Activated B cell treated with CpG ODN at 0.5 μM for 24 hours (primary cell): ENCODE measurements at regions not wholly inside any gene's neighbourhood (a gene's known extent, or its start where the extent isn't known, plus 50 kb on each side); places are given as distances from the start of the nearest gene placed in this dataset.

ENCODE experiments used
- ATAC-seq: fragments of 200-7000 bp; cut with Tn5 transposase; one replicate; pipeline ENCODE4 v1.10.0; 2021; ENCODE audit warnings: low read depth, mild to moderate bottlenecking, moderate library complexity
- CTCF ChIA-PET: fragments of 350-600 bp; sonication (Branson Sonifier 250); formaldehyde crosslinking; loops from one replicate; lab custom pipeline; 2021; ENCODE audit warnings: antibody characterized with exemption; lab: Charles Lee
- POLR2A ChIA-PET: fragments of 350-600 bp; sonication (Branson Sonifier 250); formaldehyde crosslinking; loops from one replicate; lab custom pipeline; 2021; ENCODE audit warnings: antibody characterized with exemption; lab: Charles Lee
- DNase-seq: peaks from one replicate; pipeline ENCODE4 v3.0.0; 2022
- H3K27ac Mint-ChIP-seq: one replicate; pipeline ENCODE4 v1.8.0; 2020; ENCODE audit warnings: mixed read lengths
- H3K27me3 Mint-ChIP-seq: one replicate; pipeline ENCODE4 v1.8.0; 2021; ENCODE audit warnings: mixed read lengths
- H3K36me3 Mint-ChIP-seq: one replicate; pipeline ENCODE4 v1.8.0; 2021; ENCODE audit warnings: low read depth, mixed read lengths
- H3K4me1 Mint-ChIP-seq: one replicate; pipeline ENCODE4 v1.8.0; 2021; ENCODE audit warnings: mixed read lengths
- H3K4me3 Mint-ChIP-seq: one replicate; pipeline ENCODE4 v1.8.0; 2020; ENCODE audit warnings: mild to moderate bottlenecking, mixed read lengths
- H3K9me3 Mint-ChIP-seq: one replicate; pipeline ENCODE4 v1.8.0; 2020; ENCODE audit warnings: mixed read lengths
- intact Hi-C: fragments of 100-400 bp; cut with micrococcal nuclease; formaldehyde crosslinking; loops from one replicate; pipeline ENCODE4 v1.15.1; 2024
- TF ChIP-seq, protein P1 (sequence below): fragments of 200-600 bp; IDR thresholded peaks from one replicate; pipeline ENCODE4 v1.8.0; 2022; ENCODE audit warnings: antibody characterized with exemption, mild to moderate bottlenecking

DNA sequence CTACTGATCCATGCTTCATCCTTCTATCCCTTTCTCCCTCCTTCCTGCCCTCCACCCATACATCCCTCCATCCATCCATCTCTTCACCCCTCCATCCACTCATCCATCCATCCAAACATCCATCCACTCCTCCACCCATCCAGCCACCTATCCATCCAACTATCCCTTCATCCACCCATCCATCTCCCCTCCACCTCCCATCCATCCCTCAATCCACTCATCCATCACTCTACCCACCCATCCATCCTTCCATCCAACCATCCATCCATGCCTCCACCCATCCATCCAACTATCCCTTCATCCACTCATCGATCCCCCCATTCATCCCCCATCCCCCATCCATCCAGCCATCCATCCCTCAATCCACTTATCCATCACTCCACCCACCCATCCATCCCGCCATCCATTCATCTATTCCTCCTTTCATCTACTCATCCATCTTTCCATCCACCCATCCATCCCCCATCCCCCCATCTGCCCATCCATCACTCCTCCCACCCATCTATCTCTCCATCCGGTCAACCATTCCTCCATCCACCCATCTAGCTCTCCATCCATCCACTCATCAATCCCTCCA, 132.4 kb upstream of the IQSEC1 start:
- no peak overlapping the region for H3K27ac Mint-ChIP-seq
- H3K4me1 Mint-ChIP-seq = peaks cover 6% of the 10 kb centered on the region
- no peak overlapping the region for H3K4me3 Mint-ChIP-seq
- TF ChIP-seq, protein P1, sequence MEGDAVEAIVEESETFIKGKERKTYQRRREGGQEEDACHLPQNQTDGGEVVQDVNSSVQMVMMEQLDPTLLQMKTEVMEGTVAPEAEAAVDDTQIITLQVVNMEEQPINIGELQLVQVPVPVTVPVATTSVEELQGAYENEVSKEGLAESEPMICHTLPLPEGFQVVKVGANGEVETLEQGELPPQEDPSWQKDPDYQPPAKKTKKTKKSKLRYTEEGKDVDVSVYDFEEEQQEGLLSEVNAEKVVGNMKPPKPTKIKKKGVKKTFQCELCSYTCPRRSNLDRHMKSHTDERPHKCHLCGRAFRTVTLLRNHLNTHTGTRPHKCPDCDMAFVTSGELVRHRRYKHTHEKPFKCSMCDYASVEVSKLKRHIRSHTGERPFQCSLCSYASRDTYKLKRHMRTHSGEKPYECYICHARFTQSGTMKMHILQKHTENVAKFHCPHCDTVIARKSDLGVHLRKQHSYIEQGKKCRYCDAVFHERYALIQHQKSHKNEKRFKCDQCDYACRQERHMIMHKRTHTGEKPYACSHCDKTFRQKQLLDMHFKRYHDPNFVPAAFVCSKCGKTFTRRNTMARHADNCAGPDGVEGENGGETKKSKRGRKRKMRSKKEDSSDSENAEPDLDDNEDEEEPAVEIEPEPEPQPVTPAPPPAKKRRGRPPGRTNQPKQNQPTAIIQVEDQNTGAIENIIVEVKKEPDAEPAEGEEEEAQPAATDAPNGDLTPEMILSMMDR = no peak
- CTCF ChIA-PET = no interaction called here
- intact Hi-C loops = no loop called here
- DNase-seq (no peak), ATAC-seq (no peak)
- no peaks in the 10 kb centered on the region for H3K9me3 Mint-ChIP-seq
- H3K36me3 Mint-ChIP-seq = no peaks in the 10 kb centered on the region
- peaks cover 44% of the 10 kb centered on the region for H3K27me3 Mint-ChIP-seq
- POLR2A ChIA-PET = no interaction called here

DNA sequence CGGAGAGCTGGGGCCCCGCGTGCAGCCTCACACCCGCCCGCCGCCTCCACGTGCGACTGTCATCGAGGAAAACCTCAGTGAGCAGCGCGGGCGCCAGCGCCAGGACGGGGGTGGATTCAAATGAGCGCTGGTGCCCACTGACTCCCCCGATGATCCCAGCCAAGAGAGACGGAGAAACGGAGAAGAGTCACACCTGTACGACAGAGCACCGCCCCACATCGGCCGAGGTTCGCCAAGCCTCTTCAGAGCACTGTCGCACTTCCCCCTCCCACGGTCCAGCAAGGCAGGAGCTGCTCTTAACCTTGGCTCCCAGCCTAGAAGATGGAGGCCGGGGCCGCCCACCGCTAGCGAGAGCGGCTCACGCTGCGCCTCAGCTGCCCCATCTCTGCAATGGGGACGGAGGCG, 130.9 kb upstream of the IQSEC1 start:
- ChIA-PET CTCF (no interaction called here), POLR2A (no interaction called here)
- H3K9me3 Mint-ChIP-seq = no peaks in the 10 kb centered on the region
- no peaks in the 10 kb centered on the region for H3K36me3 Mint-ChIP-seq
- H3K27me3 Mint-ChIP-seq = peaks cover 51% of the 10 kb centered on the region
- peaks cover 6% of the 10 kb centered on the region for H3K4me1 Mint-ChIP-seq
- H3K4me3 Mint-ChIP-seq = no peak overlapping the region
- TF ChIP-seq, protein P1 = no peak
- DNase-seq (no peak), ATAC-seq (no peak)
- intact Hi-C loops = no loop called here
- H3K27ac Mint-ChIP-seq = no peak overlapping the region

DNA sequence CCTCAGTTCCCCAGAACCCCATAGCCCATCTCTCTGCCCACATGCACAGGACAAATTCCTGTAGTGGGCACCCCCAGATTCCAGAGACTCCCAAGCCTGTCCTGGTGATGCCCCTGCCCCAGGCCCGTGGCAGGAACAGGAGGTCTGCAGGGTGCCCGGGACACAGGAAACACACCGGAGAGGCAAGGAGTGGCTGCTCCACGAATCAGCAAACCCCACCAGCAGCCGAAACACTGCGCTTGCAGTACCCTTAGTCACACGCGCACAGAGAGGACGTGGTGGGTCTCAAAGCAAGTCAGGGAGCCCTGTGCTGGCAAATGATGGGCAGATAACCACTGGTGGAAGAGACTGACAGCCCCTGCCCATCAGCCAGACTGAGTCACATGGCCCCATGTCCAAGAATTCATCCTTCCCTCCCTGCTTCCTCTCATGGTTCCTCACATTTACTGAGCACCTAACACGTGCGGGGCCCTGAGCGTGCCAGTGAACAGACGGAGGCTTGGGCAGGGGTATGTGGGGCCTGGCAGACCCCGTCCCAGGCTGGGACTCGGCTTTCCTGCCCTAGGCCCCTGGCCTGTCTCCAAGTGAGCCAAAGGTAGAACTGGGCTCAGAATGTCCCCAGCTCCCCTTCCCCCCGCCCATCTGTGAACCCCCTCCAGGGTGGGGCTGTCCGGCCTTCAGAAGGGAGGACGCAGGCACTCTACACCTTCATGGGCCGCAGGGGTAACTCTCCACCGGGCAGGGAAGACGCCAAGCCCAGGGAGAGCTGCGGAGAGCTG, 130.4 kb upstream of the IQSEC1 start:
- Mint-ChIP-seq H3K4me1 (peaks cover 6% of the 10 kb centered on the region), H3K27ac (no peak overlapping the region), H3K9me3 (no peaks in the 10 kb centered on the region), H3K4me3 (no peak overlapping the region), H3K36me3 (no peaks in the 10 kb centered on the region), H3K27me3 (peaks cover 51% of the 10 kb centered on the region)
- ATAC-seq = no peak
- ChIA-PET CTCF (no interaction called here), POLR2A (no interaction called here)
- TF ChIP-seq, protein P1 = no peak
- no peak for DNase-seq
- intact Hi-C loops = no loop called here

DNA sequence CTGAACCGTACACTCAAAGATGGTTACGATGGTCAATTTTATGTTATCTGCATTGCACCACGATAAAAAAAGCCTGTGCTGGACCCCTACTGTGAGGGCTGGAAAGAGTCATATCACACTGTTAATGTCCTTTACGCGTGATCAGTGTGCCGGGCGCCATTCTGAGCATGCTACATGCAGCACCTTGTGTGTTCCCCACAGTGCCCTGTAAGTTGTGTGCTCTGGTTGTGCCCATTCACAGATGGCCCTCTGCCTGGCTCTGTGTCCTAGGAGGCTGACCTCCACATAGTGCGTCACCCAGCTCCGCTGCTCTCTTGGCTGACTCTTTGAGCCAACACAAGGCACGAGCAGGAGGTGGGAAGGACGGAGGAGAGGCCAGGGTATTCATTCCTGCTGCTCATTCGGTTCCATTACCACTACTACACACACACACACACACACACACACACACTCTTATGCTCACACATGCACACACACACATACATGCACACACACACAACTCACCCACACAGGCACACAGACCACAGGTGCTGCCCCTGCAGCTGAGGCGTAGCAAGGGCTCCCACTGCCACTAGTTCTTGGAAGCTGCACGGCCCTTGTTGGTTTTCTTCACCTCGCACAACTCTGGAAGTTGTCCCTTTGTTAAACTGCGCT, 129.6 kb upstream of the IQSEC1 start:
- DNase-seq (no peak), ATAC-seq (no peak)
- Mint-ChIP-seq H3K27me3 (peaks cover 51% of the 10 kb centered on the region), H3K4me3 (no peak overlapping the region), H3K36me3 (no peaks in the 10 kb centered on the region), H3K27ac (no peak overlapping the region), H3K9me3 (no peaks in the 10 kb centered on the region), H3K4me1 (peaks cover 6% of the 10 kb centered on the region)
- CTCF ChIA-PET = no interaction called here
- POLR2A ChIA-PET = no interaction called here
- intact Hi-C loops = no loop called here
- TF ChIP-seq, protein P1 = no peak

DNA sequence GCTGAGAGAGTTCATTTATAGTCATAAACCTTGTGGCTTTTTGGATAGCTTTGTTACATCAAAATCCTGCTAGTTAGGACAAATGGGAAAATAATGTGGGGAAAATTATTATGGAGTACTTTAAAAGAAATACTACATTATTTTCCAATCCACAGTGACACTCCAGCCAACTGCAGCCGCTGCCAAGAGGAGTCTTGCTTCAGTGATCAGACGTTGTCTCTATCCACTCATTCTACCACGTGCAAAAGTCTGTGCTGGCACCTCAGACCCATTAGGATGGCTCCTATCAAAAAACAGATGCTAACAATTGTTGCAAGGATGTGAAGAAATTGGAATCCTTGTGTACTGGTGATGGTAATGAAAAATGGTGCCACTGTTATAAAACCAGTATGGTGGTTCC, 128.6 kb upstream of the IQSEC1 start:
- no peak for ATAC-seq
- DNase-seq = no peak
- Mint-ChIP-seq H3K27ac (no peak overlapping the region), H3K27me3 (peaks cover 41% of the 10 kb centered on the region), H3K4me1 (peaks cover 6% of the 10 kb centered on the region), H3K4me3 (no peak overlapping the region), H3K36me3 (no peaks in the 10 kb centered on the region), H3K9me3 (no peaks in the 10 kb centered on the region)
- ChIA-PET POLR2A (no interaction called here), CTCF (interaction anchor here (1.3 kb wide), 1 partner anchor 110 kb away, joined by 7 read pairs; no protein-coding TSS in a partner anchor)
- intact Hi-C loops = loop anchor here (2.0 kb wide), 1 partner anchor 251 kb away; no protein-coding TSS in a partner anchor
- TF ChIP-seq, protein P1 = no peak
